ENCODE measurements at regions not wholly inside any gene's neighbourhood (a gene's known extent, or its start where the extent isn't known, plus 50 kb on each side); places are given as distances from the start of the nearest gene placed in this dataset.
"Not testable (repeated sequence)": the region's sequence is repeated elsewhere in the genome, so short reads cannot be mapped to it uniquely, and the experiment has no call there.

GRCh38 chr10:84935772-84936171 is 607.4 kb downstream of the CCSER2 start:
- H3K4me1 ChIP-seq (ENCODE audit: insufficient read depth), result no peaks in the 10 kb centered on the region

GRCh38 chr10:84938117-84938905 is 609.9 kb downstream of the CCSER2 start:
- no peaks in the 10 kb centered on the region for H3K4me1 ChIP-seq (ENCODE audit: insufficient read depth)
- no peak overlapping the region for H3K4me3 ChIP-seq (ENCODE audit: low read depth, low read length)
- H3K27ac ChIP-seq (ENCODE audit: low read depth), result no peak overlapping the region
- 74% methylated on average over 4 of the region's 4 CpGs for WGBS
- no peak for DNase-seq (ENCODE audit: extremely low spot score)
- no peaks in the 10 kb centered on the region for H3K36me3 ChIP-seq (ENCODE audit: insufficient read depth)

More at GRCh38 chr10:84935772-84936171, 607.4 kb downstream of the CCSER2 start:
- no peak for DNase-seq (ENCODE audit: extremely low spot score)
- WGBS, result 88% methylated on average over 3 of the region's 3 CpGs
- Histone ChIP-seq H3K4me3 (ENCODE audit: low read depth, low read length) (no peak overlapping the region), H3K36me3 (ENCODE audit: insufficient read depth) (no peaks in the 10 kb centered on the region), H3K27ac (ENCODE audit: low read depth) (no peak overlapping the region)

DNA sequence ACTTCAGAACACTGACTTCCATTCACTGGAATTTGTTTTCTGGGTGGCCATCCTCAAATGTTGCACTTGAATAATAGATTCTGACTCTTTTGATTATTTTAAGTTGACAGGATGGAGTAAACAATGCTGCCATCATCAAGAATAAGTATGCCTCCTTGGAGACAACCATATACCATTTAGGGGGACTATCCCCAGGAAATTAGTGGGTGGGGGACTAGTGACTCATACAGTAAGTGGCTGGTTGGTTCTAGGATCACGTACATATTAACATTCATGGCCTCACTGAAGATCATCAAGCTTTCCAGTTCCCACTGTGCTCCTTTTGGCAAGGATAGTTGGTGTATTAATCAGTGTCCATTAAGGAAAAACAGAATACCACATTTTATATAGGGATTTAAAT is 615.2 kb downstream of the CCSER2 start:
- Histone ChIP-seq H3K4me1 (ENCODE audit: insufficient read depth) (no peaks in the 10 kb centered on the region), H3K27ac (ENCODE audit: low read depth) (no peak overlapping the region), H3K4me3 (ENCODE audit: low read depth, low read length) (no peak overlapping the region), H3K36me3 (ENCODE audit: insufficient read depth) (no peaks in the 10 kb centered on the region)
- 64% methylated on average over 1 of the region's 1 CpG for WGBS
- no peak for DNase-seq (ENCODE audit: extremely low spot score)

- 30% methylated on average over 1 of the region's 1 CpG for WGBS
- no peaks in the 10 kb centered on the region for H3K36me3 ChIP-seq (ENCODE audit: insufficient read depth)
- no peak for DNase-seq (ENCODE audit: extremely low spot score)
- H3K4me1 ChIP-seq (ENCODE audit: insufficient read depth), result no peaks in the 10 kb centered on the region
- no peak overlapping the region for H3K4me3 ChIP-seq (ENCODE audit: low read depth, low read length)
- H3K27ac ChIP-seq (ENCODE audit: low read depth), result no peak overlapping the region
These were observed 615.8 kb downstream of the CCSER2 start for GRCh38 chr10:84944187-84944586.

- H3K4me3 ChIP-seq (ENCODE audit: low read depth, low read length), result no peak overlapping the region
- WGBS, result 88% methylated on average over 1 of the region's 1 CpG
- no peaks in the 10 kb centered on the region for H3K4me1 ChIP-seq (ENCODE audit: insufficient read depth)
- no peak overlapping the region for H3K27ac ChIP-seq (ENCODE audit: low read depth)
- DNase-seq (ENCODE audit: extremely low spot score), result no peak
- no peaks in the 10 kb centered on the region for H3K36me3 ChIP-seq (ENCODE audit: insufficient read depth)
These were observed 617.4 kb downstream of the CCSER2 start for GRCh38 chr10:84945791-84946190.

GRCh38 chr10:84946904-84947303 is 618.5 kb downstream of the CCSER2 start:
- Histone ChIP-seq H3K4me1 (ENCODE audit: insufficient read depth) (no peaks in the 10 kb centered on the region), H3K36me3 (ENCODE audit: insufficient read depth) (no peaks in the 10 kb centered on the region), H3K4me3 (ENCODE audit: low read depth, low read length) (no peak overlapping the region), H3K27ac (ENCODE audit: low read depth) (no peak overlapping the region)
- WGBS, result 66% methylated on average over 3 of the region's 3 CpGs
- no peak for DNase-seq (ENCODE audit: extremely low spot score)

DNA sequence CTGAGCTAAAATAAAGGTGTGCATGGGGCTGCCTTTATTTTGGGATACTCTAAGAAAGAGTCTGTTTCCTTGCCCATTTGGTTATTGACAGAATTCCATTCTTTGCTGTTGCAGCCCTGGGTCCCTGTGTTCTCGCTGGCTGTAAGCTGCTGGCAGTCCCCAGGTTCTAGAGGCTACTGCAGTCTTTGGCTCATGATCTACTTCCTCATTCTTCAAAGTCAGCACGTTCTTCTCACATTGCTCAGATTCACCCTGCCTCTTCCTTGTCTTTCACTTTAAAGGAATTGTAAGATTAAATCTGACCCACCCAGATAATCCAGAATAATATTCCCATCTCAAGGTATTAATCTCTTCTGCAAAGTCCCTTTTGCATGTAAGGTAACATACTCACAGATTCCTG is 620.3 kb downstream of the CCSER2 start:
- no peaks in the 10 kb centered on the region for H3K4me1 ChIP-seq (ENCODE audit: insufficient read depth)
- no peak overlapping the region for H3K27ac ChIP-seq (ENCODE audit: low read depth)
- DNase-seq (ENCODE audit: extremely low spot score), result no peak
- H3K36me3 ChIP-seq (ENCODE audit: insufficient read depth), result no peaks in the 10 kb centered on the region
- 38% methylated on average over 2 of the region's 2 CpGs for WGBS
- no peak overlapping the region for H3K4me3 ChIP-seq (ENCODE audit: low read depth, low read length)

DNA sequence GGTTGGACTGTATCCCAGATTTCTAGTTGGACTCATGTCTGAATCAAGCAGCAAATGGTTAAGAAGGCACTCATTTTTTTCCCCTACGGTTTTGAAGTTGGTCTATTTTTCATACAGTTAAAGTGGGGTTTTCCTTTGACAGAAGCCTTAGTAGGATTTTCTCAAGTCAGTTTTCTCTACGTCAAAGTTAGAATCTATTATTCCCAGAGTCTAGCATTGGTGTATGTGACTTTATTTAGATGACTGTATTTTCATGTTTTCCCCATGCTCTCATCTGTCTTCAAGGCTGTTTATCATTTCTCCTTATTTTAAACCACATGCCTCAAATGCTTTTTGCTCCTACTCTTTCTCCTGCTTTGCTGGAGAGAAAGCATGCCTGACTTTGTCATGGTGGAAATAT is 623.2 kb downstream of the CCSER2 start:
- H3K4me3 ChIP-seq (ENCODE audit: low read depth, low read length), result no peak overlapping the region
- no peaks in the 10 kb centered on the region for H3K36me3 ChIP-seq (ENCODE audit: insufficient read depth)
- no peak for DNase-seq (ENCODE audit: extremely low spot score)
- 32% methylated on average over 2 of the region's 2 CpGs for WGBS
- no peak overlapping the region for H3K27ac ChIP-seq (ENCODE audit: low read depth)
- no peaks in the 10 kb centered on the region for H3K4me1 ChIP-seq (ENCODE audit: insufficient read depth)

GRCh38 chr10:84957427-84957826 is 629.0 kb downstream of the CCSER2 start:
- Histone ChIP-seq H3K27ac (ENCODE audit: low read depth) (no peak overlapping the region), H3K36me3 (ENCODE audit: insufficient read depth) (no peaks in the 10 kb centered on the region), H3K4me1 (ENCODE audit: insufficient read depth) (no peaks in the 10 kb centered on the region), H3K4me3 (ENCODE audit: low read depth, low read length) (no peak overlapping the region)
- DNase-seq (ENCODE audit: extremely low spot score), result no peak

DNA sequence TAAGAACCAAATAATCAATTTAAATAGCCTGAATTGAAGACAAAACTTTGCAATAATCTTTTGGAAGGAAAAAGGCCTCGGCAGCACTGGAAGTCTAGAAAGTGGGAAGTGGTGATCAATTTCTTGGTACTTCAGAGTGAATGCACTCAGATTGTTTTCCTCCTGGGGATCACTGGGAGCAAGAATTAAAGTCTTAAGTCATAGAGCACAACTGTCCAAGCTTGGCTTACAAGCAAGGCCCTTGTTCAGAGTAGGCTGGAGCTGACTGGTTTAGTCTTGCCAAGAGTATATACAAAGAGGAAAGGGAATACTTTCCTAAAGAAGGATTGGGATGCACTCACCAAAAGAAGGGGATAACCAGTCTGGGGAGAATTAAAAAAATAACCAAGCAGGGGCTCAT is 637.1 kb downstream of the CCSER2 start:
- Histone ChIP-seq H3K4me3 (ENCODE audit: low read depth, low read length) (no peak overlapping the region), H3K4me1 (ENCODE audit: insufficient read depth) (no peaks in the 10 kb centered on the region), H3K27ac (ENCODE audit: low read depth) (no peak overlapping the region), H3K36me3 (ENCODE audit: insufficient read depth) (no peaks in the 10 kb centered on the region)
- WGBS, result 87% methylated on average over 1 of the region's 1 CpG
- no peak for DNase-seq (ENCODE audit: extremely low spot score)

DNA sequence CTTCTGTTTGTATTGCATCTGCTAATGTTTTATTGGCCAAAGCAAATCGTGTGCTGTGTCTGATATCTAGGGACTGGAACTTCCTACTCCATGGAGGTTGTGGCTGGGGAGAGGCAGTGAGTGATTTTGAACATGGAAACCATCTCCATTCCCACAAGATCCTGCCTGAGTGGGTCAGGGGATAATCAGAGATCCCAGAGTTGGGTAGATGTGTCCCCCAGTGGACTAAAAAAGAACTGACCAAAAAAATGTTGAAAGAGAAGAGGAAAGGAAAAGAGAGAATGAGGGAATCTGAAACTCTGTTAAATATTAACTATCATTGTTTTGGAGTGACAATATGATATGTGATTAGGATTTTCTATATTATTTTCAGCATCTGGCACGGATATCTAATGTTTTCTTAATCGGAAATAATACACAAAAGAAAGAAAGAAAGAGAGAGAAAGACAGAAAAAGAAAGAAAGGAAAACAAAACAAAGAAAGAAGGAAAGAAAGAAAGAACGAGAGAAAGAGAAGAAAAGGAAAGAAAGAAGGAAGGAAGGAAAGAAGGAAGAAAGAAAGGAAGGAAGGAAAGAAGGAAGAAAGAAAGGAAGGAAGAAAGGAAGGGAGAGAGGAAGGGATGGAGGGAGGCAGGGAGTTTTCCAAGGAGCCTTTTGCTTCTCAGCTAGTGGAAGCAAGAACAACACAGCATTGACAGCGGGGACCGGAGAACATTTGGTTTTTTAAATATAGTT is 638.5 kb downstream of the CCSER2 start:
- Histone ChIP-seq H3K4me1 (ENCODE audit: insufficient read depth) (no peaks in the 10 kb centered on the region), H3K36me3 (ENCODE audit: insufficient read depth) (no peaks in the 10 kb centered on the region), H3K4me3 (ENCODE audit: low read depth, low read length) (no peak overlapping the region), H3K27ac (ENCODE audit: low read depth) (no peak overlapping the region)
- 65% methylated on average over 6 of the region's 6 CpGs for WGBS
- no peak for DNase-seq (ENCODE audit: extremely low spot score)

DNA sequence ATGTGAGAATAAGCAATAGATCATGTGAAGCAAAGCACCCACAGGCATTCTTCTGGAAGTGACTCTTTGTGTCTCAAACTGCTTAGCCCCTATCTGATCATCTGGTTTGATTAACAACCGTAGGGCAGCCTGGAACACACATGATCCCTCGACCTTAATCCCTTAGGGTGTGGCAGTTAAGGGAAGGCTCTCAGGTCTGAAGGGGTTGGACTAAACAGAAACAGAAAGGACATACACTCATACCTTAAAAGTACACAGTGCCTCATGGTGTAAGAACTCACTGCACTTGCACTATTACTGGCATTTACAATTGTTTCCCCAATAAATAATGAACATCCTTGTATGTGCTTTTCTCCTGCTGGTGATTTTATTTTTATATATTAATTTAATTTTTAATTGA is 640.9 kb downstream of the CCSER2 start:
- not testable (repeated sequence) for H3K4me3 ChIP-seq (ENCODE audit: low read depth, low read length); H3K4me1 ChIP-seq (ENCODE audit: insufficient read depth); DNase-seq (ENCODE audit: extremely low spot score); H3K36me3 ChIP-seq (ENCODE audit: insufficient read depth); H3K27ac ChIP-seq (ENCODE audit: low read depth)
- 29% methylated on average over 2 of the region's 2 CpGs for WGBS

GRCh38 chr10:84987039-84987438 is 658.6 kb downstream of the CCSER2 start:
- Histone ChIP-seq H3K4me3 (ENCODE audit: low read depth, low read length) (no peak overlapping the region), H3K36me3 (ENCODE audit: insufficient read depth) (no peaks in the 10 kb centered on the region), H3K27ac (ENCODE audit: low read depth) (no peak overlapping the region), H3K4me1 (ENCODE audit: insufficient read depth) (no peaks in the 10 kb centered on the region)
- DNase-seq (ENCODE audit: extremely low spot score), result no peak
- 62% methylated on average over 1 of the region's 1 CpG for WGBS

GRCh38 chr10:84988011-84988410 is 659.6 kb downstream of the CCSER2 start:
- no peaks in the 10 kb centered on the region for H3K36me3 ChIP-seq (ENCODE audit: insufficient read depth)
- H3K4me3 ChIP-seq (ENCODE audit: low read depth, low read length), result no peak overlapping the region
- 60% methylated on average over 2 of the region's 2 CpGs for WGBS
- no peaks in the 10 kb centered on the region for H3K4me1 ChIP-seq (ENCODE audit: insufficient read depth)
- DNase-seq (ENCODE audit: extremely low spot score), result no peak
- H3K27ac ChIP-seq (ENCODE audit: low read depth), result no peak overlapping the region

Data from urinary bladder (tissue), 3 donors.